Activated CD4-positive, alpha-beta T cell treated with anti-CD3 and anti-CD28 coated beads, Interleukin-10, Interleukin-2, amounts not matched to agents 100 ng/mL and 50 ng/mL, durations not matched to agents 16 hours and 8 hours (primary cell): ENCODE measurements at regions not wholly inside any gene's neighbourhood (a gene's known extent, or its start where the extent isn't known, plus 50 kb on each side); places are given as distances from the start of the nearest gene placed in this dataset.
"Not testable (repeated sequence)": the region's sequence is repeated elsewhere in the genome, so short reads cannot be mapped to it uniquely, and the experiment has no call there.

Source experiments
- DNase-seq: peaks from one replicate; pipeline ENCODE4 v3.0.0-alpha.2; 2020

DNA sequence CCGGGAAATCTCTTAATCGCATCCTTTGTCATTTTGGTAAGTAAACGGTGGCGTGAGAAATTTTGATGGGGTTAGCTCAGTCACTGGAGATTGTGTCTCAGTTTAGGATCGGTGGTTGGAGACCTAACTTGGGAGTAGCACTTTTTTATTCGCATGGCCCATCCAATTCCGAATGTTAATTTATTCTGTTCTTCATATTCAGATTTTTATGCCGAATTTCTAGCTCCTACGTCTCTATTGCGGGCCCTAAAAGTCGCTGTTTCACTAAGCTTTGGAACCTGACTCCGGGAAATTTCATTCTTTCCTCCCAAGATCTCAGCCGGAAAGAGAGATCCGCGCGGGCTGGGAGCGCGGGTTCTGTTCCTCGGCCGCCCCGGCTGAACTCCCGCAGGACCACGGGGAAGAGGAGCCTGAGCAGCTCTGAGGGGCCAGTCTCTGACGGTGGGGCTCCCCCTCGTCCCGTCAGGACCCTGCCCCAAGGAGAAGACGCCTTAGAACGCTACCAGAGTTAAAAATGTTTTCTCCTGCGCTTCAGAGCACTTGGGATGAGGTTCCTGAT is 279.7 kb downstream of the FAM72C start:
- no peak for DNase-seq

DNA sequence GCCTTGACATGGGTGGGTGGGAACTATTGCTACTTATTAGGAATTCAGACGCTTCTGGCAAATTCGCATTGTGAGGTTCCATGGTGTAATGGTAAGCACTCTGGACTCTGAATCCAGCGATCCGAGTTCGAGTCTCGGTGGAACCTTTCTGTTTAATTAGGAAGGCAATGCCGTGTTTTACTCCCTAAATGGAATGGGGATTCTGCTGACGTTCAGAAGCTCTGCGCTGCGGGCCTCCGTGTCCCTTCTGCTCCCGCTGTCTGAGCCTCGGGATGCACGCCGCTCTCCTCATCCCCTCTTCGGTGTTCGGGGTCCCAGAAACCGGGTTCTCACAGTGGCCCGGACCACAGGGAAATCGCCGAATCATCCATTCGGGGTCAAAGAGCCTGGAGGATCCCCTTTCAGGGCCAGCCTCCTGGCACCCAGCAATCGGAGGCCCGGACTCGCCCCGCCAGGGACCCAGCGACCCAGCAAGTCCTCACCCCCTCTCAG is 280.3 kb downstream of the FAM72C start:
- peak; percentile 7 for DNase-seq

DNA sequence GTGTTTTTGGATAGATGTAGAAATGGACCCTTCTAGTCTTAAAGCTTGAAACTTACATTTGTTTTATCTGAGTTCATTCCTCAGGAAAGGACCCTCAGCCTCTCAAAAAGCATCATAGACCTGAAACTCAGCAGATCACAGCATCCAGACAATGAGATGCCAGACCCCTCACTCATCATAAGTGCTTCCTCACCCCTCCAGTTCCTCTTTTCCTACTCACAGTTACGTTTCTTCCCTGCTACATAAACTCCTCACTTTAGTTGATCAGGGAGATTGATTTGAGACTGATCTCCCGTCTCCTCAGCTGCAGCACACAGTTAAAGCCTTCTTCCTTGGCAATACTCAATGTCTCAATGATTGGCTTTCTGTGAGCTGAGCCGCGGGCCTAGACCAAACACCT is 282.0 kb downstream of the FAM72C start:
- DNase-seq: no peak

DNA sequence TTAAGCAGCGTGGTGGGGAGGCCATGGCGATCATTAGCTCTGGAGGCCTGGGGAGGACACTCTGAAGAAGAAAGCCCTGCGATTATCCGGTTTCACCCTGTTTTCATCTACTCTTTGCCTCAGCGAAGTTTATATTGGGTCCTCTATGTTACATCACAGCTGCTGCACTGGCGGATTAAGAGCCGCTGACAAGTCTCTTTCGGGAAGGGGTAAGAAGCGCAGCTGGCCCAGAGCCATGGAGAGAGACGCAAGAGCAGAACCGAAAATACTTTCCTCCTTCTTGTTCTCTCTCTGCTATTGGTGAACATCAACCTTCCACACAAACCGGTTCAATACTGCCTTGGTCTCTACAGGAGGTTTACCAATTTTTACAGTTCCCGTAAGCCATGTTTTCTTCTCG is 291.5 kb downstream of the FAM72C start:
- DNase-seq: no peak

DNA sequence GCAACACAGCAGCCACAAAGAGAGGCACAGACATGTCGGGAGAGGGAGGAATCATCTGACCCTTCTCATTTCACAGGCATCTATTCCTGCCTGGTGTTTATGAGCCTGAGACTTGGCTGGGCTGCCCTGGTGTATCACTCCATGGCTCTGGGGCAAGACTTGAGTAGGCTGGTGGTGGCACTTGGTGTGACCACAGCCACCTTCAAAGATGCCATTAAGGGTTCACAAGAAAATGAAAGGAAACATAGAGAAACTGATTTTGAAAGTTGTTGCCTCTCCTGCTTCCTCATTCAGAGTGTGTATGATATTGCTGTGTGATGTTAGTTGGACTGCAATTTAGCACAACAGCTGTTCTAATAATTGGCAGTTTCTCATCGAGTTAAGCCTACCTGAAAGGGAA is 298.8 kb downstream of the FAM72C start:
- DNase-seq: no peak

DNA sequence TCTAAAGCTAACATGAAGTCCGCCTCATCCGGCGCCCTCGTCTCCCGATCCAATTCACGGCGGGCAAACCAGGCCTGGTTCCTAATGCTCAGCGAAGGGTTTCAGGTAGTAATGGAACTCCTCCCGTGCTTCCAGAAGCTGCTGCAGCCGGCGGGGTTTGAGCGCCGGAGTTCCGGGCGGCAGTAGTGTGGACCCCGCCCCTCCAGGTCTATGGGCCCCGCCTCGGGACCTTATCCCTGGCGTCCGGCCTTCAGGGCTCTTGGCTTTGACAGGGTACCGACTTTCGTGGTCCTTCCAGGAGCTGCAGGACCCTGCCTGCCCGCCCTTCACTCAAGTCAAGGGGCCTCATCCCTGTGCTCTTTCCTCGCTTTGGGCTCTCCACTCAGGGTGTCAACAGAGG is 304.1 kb downstream of the FAM72C start:
- no peak for DNase-seq

DNA sequence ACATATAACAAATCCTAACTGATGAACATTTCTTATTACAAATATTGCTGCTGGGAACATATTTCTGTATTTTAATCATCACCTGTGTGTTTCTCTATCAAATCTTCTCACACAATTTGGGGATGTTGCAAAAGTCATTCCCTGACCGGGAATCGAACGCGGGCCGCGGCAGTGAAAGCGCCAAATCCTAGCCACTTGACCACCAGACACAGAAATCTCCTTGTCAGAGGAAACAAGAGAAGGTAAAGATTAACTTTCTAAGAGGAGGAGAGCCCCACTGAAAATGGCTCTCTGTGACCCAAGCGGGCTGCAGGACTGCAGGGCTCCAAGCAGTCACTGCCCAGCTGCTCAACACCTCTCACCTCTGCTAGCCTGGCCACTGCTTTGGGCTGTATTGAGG is 304.9 kb downstream of the FAM72C start:
- no peak for DNase-seq

DNA sequence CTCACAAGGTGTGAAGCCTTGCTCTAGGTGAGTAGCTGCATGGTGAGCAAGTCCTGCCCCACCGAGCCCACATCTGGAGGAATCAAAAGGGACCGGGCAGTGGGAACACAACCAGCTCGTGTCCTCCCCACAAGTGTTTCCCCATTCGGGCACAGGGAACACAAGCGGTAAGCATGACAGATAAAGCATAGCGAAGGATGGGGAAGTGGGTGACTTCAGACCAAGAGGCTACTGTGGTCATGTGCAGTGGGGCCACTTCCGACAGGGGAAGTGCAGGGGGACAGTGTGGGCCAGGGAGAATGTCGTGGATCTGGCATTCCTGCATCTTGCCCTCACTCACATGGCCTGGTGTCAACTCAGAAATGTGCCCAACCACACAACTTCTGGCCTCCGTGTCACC is 306.2 kb downstream of the FAM72C start:
- DNase-seq: no peak

DNA sequence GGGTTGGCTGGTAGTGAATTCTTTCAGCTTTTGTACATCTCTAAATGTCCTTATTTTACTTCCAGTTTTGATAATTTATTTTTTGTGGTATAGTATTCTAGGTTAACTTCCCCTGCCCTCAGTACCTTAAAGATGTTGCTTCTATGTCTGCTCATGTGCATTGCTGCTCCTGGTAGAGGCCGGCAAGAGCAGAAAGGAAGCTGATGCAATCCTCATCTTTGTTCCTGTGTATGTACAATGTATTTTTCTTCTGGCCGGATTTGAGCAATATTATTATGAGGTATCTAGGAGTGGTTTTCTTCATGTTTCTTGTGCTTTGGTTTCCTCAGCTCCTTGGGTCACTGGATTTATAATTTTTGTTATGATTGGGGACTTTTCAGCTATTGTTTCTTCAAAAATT is 308.7 kb downstream of the FAM72C start:
- DNase-seq: not testable (repeated sequence)

DNA sequence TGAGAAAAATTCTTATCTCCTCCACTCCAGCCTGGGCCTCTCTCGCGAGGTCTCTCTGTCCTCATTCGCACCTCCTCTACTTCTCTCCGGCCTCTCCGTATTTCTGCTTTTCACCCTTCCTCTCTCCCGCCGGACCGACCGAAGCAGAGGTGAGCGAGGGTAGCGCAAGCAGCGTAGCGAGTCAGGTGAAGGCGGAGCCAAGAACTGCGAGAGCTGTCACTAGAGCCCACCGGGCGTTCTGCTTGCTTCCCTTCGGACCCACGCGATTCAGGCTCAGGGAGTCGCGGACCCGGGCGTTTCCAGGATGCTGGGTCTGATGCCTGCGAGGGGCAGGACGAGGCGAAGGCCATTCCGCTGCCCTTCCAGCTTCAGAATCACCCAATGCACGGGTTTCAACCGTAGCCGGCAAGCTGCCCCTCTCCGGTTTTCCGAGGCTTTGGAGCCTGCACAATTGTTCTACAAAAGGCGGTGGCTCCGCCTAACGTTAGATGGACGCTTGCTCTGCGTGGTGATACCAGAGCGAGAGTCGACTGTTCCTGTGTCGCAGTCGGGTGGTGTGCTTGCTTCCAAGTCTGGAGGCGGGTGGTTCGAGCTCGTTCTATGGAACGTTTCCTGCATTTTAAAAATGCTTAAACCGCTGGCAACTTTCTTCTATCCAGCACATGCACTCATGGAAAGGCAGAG is 310.2 kb downstream of the FAM72C start:
- DNase-seq: no peak

DNA sequence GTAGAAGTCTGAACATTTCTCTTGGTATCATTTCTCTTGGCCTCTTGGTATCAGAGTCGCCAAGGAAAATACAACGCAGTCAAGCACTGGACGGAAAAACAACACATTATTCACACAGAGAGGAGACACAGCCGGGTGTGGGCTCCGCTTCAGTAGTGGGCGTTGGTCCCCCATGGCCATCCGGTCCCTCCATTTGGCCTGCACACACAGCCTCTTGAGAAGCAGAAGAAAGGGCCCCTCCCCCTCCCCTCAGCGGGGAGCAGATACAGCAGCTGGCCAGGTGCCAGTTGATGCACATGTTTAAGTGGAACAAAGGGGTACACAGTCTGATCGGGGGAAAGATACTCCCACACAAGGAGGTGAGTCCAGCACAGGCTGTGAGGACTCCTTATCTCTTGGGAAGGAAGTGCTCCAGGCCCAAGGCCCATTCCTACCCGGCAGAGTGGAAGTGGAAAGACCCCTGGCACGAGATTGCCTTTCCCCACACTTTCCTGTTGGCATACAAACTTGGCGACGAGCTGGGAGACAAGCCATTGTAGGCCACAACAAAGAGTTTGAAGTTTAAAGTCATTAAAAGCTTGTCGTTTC is 311.3 kb downstream of the FAM72C start:
- DNase-seq: no peak

DNA sequence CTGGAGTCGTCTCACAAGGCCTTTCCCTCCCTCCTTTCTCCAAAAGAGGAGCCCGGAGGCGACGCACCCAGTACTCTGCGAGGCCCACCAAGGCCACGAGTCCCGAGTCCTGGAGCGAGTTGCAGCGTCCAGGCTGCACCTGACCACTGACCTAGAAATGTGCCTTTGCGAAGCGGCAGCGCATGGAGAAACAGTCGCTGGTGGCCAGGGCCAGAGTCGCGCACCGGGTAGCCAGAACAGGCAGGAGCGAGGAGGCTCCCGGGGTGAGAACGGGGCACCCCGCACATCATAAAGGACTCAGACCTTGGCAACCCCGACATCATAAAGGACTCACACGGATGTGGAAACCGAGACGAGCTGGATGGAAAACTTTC is 318.4 kb downstream of the FAM72C start:
- DNase-seq: no peak

DNA sequence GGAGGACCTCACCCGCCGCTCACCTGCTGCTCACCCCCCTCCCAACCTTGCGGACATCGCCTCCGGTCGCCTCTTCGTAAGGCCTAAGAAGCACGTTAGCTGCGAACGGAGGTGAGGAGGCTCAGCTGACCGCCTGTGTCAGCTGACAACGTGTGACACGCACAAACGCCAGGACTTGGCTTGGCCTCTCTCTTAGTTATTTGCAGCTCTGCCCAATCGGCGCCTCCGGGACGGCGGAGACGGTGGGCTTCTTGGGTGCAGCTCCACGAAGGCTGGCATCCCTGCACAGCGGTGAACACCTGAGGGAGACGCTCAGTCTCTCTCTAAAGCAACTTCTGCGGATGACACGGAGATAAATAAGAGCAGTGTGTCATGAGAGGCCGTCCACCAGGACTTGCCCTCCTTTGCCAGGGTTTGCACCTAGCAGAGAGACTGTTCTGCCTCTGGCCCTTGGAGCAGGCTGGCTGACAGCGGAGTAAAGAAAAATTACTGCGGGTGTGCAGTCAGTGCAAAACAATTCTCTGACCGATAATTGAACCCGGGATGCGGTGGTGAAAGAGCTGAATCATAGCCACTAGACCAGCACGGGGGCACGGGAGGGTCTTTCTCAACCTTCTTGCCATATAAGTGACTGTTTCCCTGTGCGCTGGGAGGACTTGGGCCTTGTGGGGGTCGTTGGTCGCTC is 318.9 kb downstream of the FAM72C start:
- DNase-seq: no peak

DNA sequence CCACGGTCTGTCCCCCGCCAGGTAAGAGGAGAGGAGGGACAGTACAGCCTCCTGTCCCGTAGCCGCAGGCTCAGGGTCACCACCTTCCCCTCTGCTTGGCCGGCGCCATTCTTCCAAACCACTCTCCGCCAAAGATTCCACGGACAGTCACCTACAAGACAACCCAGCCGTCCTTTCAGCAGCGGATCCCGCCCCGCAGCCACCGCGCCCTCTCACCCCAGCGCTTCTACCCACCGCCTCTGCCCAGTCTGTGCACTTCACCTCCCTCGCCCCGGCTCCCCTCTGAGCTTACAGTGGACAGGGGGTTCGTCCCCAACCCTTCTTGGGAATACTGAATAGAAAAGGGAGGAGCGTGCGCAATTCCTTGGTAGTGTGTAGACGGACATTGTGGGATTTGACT is 319.6 kb downstream of the FAM72C start:
- no peak for DNase-seq

DNA sequence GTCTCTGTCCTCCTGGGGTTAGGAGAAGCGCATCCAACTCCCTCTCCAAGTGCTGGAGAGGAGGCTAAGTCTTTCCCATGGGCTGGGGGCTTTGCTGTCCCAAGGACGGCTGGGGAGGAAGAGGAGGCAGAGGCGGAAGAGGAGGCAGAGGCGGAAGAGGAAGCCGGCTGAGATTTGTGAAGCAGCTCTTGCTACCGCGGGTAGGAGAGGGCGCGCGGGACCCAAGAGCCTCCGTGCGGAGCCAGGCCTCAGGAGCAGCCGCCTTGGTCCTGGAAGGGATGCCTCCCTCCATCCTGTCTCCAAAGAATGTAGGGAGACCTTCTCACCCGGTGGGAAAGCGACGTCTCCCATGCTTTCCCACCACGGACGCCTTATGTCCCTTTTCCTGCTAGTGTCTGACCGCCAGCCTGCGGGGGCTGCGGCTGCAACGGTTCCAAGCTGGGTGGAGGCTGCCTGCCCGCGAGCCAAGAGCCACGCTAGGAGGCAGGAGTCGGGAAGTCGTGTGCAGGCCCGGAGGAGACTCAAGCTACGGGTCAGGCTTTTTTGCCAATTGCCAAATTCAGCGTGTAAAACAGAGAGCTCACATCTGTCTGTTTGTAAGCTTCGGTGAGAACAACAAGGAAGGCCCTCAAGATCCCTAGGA is 320.3 kb downstream of the FAM72C start:
- no peak for DNase-seq

DNA sequence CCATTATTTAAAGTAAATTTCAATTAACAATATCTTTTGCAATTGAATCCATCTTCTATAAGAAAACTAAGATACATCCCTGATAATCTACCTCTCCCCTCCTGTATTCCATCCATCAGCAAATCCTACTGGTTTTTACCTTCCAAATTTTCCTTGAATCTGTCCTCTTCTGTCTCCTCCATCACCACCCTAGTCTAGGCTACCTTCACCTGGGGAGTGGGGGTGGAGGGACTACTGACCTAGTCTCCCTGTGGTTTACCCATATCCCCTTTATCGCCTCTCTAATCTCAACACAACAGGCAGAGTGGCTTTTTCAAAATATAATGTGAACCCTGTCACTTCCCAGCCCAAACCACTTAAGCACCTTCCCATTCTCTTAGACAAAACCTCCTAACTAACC is 327.8 kb downstream of the FAM72C start:
- DNase-seq: not testable (repeated sequence)

DNA sequence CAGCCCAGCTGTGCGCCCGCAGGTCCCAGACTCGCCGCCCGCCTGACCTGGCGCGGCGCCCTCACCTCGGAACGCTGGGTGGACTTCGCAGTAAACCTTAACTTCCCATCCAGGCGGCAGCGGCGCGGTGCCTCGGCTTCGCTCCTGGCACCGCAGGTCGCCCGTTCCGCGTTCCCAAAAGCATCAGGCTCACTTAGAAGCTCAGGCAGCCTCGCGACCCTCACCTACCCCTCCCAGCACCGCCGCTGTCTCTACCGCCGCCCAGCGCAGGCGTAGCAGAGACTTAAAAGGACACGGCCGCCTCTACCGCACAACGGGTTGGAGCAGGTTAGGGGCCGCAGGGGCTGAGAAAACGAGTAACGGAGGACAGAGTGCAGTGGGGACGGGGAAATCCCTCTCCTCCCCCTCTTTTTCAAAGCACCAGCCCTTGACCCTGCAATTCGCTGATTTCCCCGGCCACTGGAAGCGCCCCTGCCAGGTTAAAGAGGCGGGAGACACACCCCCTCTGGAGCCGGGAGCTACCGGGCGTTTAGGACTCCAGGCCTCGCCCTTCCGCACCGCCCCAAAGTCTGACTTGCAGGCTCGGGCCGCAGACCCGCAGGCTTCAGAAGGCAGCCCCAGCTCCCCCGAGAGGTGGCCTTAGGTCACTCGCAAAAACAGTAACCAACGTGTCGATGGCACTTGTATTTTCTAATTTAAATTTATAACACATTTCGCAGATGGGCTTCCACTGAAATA is 328.5 kb downstream of the FAM72C start:
- no peak for DNase-seq

DNA sequence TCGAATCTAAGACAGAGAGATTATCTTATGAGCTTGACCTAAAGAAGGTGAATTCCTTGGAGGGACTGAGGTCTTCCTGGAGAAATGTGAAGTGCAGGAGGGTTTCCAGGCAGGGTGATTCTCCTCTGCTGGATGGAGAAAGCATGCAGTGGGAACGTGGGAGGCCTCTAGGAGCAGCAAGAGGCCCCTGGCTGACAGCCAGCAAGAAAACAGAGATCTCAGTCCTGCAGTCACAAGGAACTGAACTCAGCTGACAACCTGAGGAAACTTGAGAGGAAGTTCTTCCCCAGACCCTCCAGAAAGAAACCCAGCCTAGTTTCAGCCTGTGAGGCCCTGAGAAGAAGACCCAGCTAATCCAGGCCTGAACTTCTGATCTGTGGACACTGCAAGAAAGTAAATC is 345.9 kb downstream of the FAM72C start:
- no peak for DNase-seq

DNA sequence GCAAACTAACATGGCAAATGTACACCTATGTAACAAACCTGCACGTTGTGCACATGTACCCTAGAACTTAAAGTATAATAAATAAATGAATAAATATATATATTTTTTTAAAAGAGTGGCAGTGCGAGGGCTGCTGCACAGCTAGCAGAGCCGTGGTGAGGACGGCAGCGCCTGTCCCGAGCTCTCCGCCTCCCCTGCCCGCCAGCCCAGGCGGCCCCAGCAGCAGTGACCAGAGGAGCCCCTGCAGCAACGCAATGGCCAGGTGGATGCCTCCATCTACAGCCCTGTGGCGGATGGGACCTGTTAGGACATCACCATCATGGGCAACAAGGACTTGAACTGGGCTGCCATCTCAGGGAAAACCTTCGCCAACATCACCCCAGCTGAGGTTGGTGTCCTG is 351.9 kb downstream of the FAM72C start:
- no peak for DNase-seq

DNA sequence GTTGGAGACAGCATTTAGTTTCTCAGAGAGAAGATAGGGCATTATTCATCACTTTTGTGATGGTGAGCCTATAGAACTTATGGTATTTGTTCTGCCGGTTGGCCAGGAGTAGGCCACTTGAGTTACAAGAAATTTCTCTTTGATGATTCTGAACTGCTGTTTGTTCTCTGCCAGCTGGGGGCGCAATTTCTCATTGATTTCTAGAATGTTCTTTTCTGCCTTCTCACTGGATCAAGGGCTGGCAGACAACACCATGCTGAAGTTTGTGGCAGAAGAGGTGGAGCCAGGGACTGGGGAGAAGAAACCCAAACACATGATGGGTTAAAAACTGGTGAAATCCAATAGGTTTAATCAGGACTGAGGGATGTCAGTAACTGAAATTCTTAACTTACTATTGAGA is 360.6 kb downstream of the FAM72C start:
- DNase-seq: no peak

DNA sequence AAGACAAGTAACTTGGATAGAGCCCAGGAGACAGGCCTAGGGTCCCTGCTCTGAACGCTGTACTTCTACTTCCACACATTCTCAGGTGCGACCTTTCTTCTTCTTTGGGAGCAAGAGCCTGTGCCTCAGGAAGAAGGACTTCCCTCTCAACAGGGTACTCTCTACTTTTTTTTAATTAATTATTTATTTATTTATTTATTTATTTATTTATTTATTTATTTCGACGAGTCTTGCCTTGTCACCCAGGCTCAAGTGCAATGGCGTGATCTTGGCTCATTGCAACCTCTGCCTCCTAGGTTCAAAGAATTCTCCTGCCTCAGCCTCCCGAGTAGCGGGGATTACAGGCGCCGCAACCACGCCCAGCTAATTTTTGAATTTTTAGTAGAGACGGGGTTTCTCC is 361.6 kb downstream of the FAM72C start:
- no peak for DNase-seq

DNA sequence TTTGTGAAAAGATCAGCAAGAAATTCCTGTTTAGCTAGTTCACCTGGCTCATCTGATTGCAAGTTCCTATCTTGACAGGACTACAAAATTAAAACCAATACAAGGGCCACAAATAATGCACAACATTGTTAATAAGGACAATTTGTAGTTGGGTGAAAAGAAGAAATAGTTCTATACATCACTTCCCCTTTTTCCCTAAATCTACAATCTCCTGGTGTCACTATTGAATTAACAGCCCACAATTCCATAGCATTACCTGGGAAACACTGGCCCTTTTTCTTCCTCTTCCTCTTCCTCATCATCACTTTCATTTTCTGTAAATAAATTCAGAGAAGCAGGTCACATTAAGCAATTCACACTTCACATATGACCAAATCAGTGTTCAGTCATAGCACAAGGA is 366.9 kb downstream of the FAM72C start:
- DNase-seq: no peak

DNA sequence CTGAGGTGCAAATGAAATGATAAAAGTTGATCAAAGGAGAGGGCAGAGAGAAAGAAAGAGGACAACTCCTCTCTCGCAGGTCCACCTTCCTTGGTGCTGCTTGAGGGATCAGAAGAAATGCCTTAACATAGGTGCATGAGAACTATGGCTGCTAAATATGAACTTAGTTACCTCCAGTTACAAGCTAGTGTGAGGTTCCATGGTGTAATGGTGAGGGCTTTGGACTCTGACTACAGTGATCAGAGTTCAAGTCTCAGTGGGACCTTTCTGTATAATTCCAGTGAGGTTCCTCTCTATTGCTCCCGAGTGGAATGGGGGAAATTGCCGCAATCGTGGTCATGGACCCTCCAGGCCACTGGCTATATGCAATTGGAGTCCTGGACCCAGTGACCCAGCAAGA is 387.3 kb downstream of the FAM72C start:
- no peak for DNase-seq
